ENCODE measurements at regions not wholly inside any gene's neighbourhood (a gene's known extent, or its start where the extent isn't known, plus 50 kb on each side); places are given as distances from the start of the nearest gene placed in this dataset.
"Not testable (repeated sequence)": the region's sequence is repeated elsewhere in the genome, so short reads cannot be mapped to it uniquely, and the experiment has no call there.

DNA sequence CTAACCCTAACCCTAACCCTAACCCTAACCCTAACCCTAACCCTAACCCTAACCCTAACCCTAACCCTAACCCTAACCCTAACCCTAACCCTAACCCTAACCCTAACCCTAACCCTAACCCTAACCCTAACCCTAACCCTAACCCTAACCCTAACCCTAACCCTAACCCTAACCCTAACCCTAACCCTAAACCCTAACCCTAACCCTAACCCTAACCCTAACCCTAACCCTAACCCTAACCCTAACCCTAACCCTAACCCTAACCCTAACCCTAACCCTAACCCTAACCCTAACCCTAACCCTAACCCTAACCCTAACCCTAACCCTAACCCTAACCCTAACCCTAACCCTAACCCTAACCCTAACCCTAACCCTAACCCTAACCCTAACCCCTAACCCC lies 80.6 kb upstream of the PLEKHG4B start:
- H3K27ac Mint-ChIP-seq; ATAC-seq (replicated peaks in 1 of 4); H3K36me3 ChIP-seq (ENCODE audit: control insufficient read depth in 2 of 2, extremely low read depth in 1 of 2, insufficient read depth in 1 of 2, low read length in 1 of 2); H3K9me3 Mint-ChIP-seq; H3K9me3 ChIP-seq; H3K4me1 Mint-ChIP-seq; H3K27me3 ChIP-seq (replicated peaks in 1 of 2; ENCODE audit: control insufficient read depth in 2 of 2, extremely low read depth in 1 of 2, insufficient read depth in 2 of 2, low read length in 1 of 2); H3K4me1 ChIP-seq (ENCODE audit: control insufficient read depth in 1 of 2, extremely low read depth in 1 of 2, insufficient read depth in 2 of 2, low read length in 2 of 2); H3K27me3 Mint-ChIP-seq; POLR2A ChIA-PET; H3K36me3 Mint-ChIP-seq; H3K4me3 Mint-ChIP-seq; CTCF ChIA-PET; H3K27ac ChIP-seq (ENCODE audit: low read length); H3K4me3 ChIP-seq (ENCODE audit: control insufficient read depth in 1 of 2, extremely low read depth in 1 of 2, low read length in 1 of 2): not testable (repeated sequence)
- peak in 1 of 35 experiments; percentile 39 for DNase-seq

DNA sequence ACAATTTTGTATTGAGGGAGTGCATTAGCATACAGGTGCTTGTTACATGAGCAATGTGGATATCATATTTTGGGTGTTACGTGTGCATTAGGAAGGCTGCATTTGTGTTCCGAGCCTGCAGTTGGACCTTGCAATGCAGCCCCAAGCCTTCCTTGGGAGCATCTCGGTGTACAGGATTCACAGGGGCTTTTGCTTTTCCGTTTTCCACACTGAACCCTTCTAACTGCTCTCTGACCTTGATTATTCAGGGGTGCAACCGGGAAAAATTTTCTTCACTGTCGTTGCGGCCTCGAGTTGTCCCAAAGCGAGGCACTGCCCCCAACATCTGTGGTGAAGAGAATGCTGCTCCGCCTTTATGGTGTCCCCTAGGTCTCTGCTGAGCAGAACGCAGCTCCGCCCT lies 80.1 kb upstream of the PLEKHG4B start:
- WGBS (ENCODE audit: insufficient coverage), result 80% methylated on average over 8 of the region's 12 CpGs
- Histone ChIP-seq H3K4me3 (ENCODE audit: control insufficient read depth in 1 of 2, extremely low read depth in 1 of 2, low read length in 1 of 2) (no peak overlapping the region), H3K36me3 (ENCODE audit: control insufficient read depth in 2 of 2, extremely low read depth in 1 of 2, insufficient read depth in 1 of 2, low read length in 1 of 2) (no peaks in the 10 kb centered on the region), H3K4me1 (ENCODE audit: control insufficient read depth in 1 of 2, extremely low read depth in 1 of 2, insufficient read depth in 2 of 2, low read length in 2 of 2) (no peaks in the 10 kb centered on the region), H3K27ac (ENCODE audit: low read length) (no peak overlapping the region), H3K27me3 (replicated peaks in 1 of 2; ENCODE audit: control insufficient read depth in 2 of 2, extremely low read depth in 1 of 2, insufficient read depth in 2 of 2, low read length in 1 of 2) (peaks cover 0 to 4% of the 10 kb centered on the region in 2 experiments), H3K9me3 (no peaks in the 10 kb centered on the region)
- H3K4me3 Mint-ChIP-seq, result no peak overlapping the region
- ATAC-seq (replicated peaks in 1 of 4) (no peak), DNase-seq (peak in 1 of 35 experiments; percentile 10)
- H3K27ac Mint-ChIP-seq, result no peak overlapping the region
- H3K9me3 Mint-ChIP-seq, result no peaks in the 10 kb centered on the region
- POLR2A ChIA-PET, result no interaction called here
- peaks cover 5% of the 10 kb centered on the region in 2 donors for H3K27me3 Mint-ChIP-seq
- H3K4me1 Mint-ChIP-seq, result no peaks in the 10 kb centered on the region
- no peaks in the 10 kb centered on the region for H3K36me3 Mint-ChIP-seq
- CTCF ChIA-PET, result no interaction called here

DNA sequence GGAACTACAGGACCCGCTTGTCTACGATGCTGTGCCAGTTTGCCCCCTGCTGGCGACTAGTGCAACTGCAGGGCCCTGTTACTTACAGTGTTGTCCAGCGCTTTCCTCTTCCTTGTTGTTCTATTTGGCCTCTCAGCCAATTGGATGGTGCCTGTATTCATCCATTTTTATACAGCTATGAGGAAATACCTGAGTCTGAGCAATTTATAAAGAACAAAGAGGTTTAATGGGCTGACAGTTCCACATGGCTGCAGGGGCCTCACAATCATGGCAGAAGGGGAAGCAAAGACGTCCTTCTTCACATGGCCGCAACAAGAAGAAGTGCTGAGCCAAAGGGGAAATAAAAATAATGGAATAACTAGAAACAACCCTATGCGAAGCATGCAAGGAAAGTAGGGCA lies 78.7 kb upstream of the PLEKHG4B start:
- Mint-ChIP-seq H3K4me3 (no peak overlapping the region), H3K4me1 (no peaks in the 10 kb centered on the region), H3K36me3 (no peaks in the 10 kb centered on the region), H3K9me3 (no peaks in the 10 kb centered on the region), H3K27me3 (peaks cover 5 to 10% of the 10 kb centered on the region in 2 donors), H3K27ac (no peak overlapping the region)
- POLR2A ChIA-PET, result no interaction called here
- CTCF ChIA-PET, result no interaction called here
- H3K4me1 ChIP-seq (ENCODE audit: control insufficient read depth in 1 of 2, extremely low read depth in 1 of 2, insufficient read depth in 2 of 2, low read length in 2 of 2), result no peaks in the 10 kb centered on the region
- H3K27ac ChIP-seq (ENCODE audit: low read length), result no peak overlapping the region
- H3K4me3 ChIP-seq (ENCODE audit: control insufficient read depth in 1 of 2, extremely low read depth in 1 of 2, low read length in 1 of 2), result no peak overlapping the region
- H3K9me3 ChIP-seq, result no peaks in the 10 kb centered on the region
- H3K27me3 ChIP-seq (replicated peaks in 1 of 2; ENCODE audit: control insufficient read depth in 2 of 2, extremely low read depth in 1 of 2, insufficient read depth in 2 of 2, low read length in 1 of 2), result peaks cover 0 to 4% of the 10 kb centered on the region in 2 experiments
- DNase-seq (no peak), ATAC-seq (replicated peaks in 1 of 4) (no peak)
- WGBS (ENCODE audit: insufficient coverage), result 81% methylated on average over 2 of the region's 7 CpGs
- no peaks in the 10 kb centered on the region for H3K36me3 ChIP-seq (ENCODE audit: control insufficient read depth in 2 of 2, extremely low read depth in 1 of 2, insufficient read depth in 1 of 2, low read length in 1 of 2)

DNA sequence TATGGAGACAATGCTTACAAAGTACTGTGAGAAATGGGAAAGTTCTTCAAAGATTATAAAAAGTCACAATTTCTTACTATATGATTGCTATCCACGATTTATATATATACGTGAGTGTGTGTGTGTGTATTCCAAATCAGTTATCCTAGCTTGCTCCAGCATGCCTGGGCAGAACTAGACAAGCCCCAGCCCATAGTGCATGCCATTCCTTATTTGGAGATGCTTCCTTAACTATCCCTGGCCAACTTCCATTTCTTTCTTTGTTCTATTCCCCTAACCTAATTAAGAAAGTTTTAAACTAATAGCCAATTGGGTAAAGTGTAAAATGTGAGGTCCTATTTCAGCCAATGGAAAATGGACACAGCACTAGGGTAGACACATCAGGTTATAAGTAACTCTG lies 77.3 kb upstream of the PLEKHG4B start:
- H3K36me3 Mint-ChIP-seq; H3K9me3 Mint-ChIP-seq; H3K4me3 Mint-ChIP-seq; H3K9me3 ChIP-seq; H3K27me3 ChIP-seq (replicated peaks in 1 of 2; ENCODE audit: control insufficient read depth in 2 of 2, extremely low read depth in 1 of 2, insufficient read depth in 2 of 2, low read length in 1 of 2); H3K36me3 ChIP-seq (ENCODE audit: control insufficient read depth in 2 of 2, extremely low read depth in 1 of 2, insufficient read depth in 1 of 2, low read length in 1 of 2); H3K4me3 ChIP-seq (ENCODE audit: control insufficient read depth in 1 of 2, extremely low read depth in 1 of 2, low read length in 1 of 2); H3K27ac ChIP-seq (ENCODE audit: low read length); H3K27ac Mint-ChIP-seq; DNase-seq; H3K4me1 ChIP-seq (ENCODE audit: control insufficient read depth in 1 of 2, extremely low read depth in 1 of 2, insufficient read depth in 2 of 2, low read length in 2 of 2); ATAC-seq (replicated peaks in 1 of 4); POLR2A ChIA-PET; CTCF ChIA-PET; H3K4me1 Mint-ChIP-seq: not testable (repeated sequence)
- peaks cover 8 to 16% of the 10 kb centered on the region in 2 donors for H3K27me3 Mint-ChIP-seq
- no CpG with 5 or more reads among the region's 2 CpGs for WGBS (ENCODE audit: insufficient coverage)

DNA sequence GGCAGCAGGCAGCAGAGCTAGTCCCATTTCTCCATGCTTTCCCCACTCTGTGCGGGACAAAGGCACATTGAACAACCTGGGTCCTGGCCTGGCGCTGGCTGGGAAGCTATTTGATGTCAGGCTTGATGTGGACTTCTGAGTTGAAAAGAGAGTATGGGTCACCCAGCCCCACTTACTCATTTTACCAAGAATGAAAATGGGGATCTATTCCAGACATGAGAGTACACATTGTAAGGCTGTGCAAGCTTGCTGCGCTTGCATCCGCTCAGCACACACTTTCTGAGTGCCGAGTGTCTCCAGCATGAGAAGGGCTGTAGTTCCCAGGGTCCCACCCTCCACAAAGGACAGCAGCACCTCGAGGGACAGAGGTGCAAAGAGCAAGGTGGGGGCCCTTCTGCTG lies 71.7 kb upstream of the PLEKHG4B start:
- 92% methylated on average over 3 of the region's 6 CpGs for WGBS (ENCODE audit: insufficient coverage)
- peaks cover 0 to 19% of the 10 kb centered on the region in 2 experiments for H3K27me3 ChIP-seq (replicated peaks in 1 of 2; ENCODE audit: control insufficient read depth in 2 of 2, extremely low read depth in 1 of 2, insufficient read depth in 2 of 2, low read length in 1 of 2)
- H3K27ac Mint-ChIP-seq; H3K4me3 Mint-ChIP-seq; ATAC-seq (replicated peaks in 1 of 4); H3K4me1 Mint-ChIP-seq; H3K27ac ChIP-seq (ENCODE audit: low read length); H3K4me1 ChIP-seq (ENCODE audit: control insufficient read depth in 1 of 2, extremely low read depth in 1 of 2, insufficient read depth in 2 of 2, low read length in 2 of 2); H3K36me3 ChIP-seq (ENCODE audit: control insufficient read depth in 2 of 2, extremely low read depth in 1 of 2, insufficient read depth in 1 of 2, low read length in 1 of 2); H3K9me3 Mint-ChIP-seq; POLR2A ChIA-PET; H3K9me3 ChIP-seq; H3K4me3 ChIP-seq (ENCODE audit: control insufficient read depth in 1 of 2, extremely low read depth in 1 of 2, low read length in 1 of 2); CTCF ChIA-PET; H3K36me3 Mint-ChIP-seq; DNase-seq: not testable (repeated sequence)
- peaks cover 21 to 46% of the 10 kb centered on the region in 2 donors for H3K27me3 Mint-ChIP-seq

DNA sequence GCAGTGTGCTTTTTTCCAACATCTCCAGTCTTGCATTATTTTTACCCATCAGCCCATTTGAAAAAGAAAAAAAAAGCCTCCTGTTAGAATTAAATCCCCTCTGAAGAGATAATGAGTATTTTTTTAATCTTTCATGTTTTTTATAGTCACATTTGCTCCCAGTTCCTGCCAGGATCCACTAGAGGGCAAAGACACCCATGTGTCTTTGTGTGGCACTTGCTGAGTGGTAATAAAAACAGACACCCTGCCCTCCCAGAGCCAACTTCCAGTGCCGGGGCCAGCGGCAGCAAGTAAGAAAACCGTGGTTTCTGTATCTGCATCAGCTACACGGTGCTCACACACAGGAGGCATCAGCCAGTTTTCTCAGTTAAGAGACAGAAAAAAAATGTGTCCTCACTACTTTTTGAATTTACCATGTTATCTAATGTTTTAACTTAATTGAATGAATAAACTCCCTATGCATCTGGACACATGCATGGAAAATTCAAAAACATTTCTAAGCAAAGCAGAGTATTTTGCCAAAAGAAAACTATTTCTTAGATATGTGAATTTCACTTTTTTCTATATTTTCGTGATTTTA lies 70.2 kb upstream of the PLEKHG4B start:
- no peak overlapping the region for H3K4me3 Mint-ChIP-seq

DNA sequence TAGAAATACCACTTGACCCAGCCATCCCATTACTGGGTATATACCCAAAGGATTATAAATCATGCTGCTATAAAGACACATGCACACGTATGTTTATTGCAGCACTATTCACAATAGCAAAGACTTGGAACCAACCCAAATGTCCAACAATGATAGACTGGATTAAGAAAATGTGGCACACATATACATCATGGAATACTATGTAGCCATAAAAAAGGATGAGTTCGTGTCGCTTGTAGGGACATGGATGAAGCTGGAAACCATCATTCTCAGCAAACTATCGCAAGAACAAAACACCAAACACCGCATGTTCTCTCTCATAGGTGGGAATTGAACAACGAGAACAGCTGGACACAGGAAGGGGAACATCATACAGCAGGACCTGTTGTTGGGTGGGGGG lies 68.1 kb upstream of the PLEKHG4B start:
- not testable (repeated sequence) for ATAC-seq (replicated peaks in 1 of 4); H3K4me3 Mint-ChIP-seq
- peaks cover 16 to 38% of the 10 kb centered on the region in 2 donors for H3K27me3 Mint-ChIP-seq

More for the DNA sequence above, 70.2 kb upstream of the PLEKHG4B start:
- no CpG with 5 or more reads among the region's 5 CpGs for whole genome bisulfite sequencing (ENCODE audit: insufficient coverage)
- no peaks in the 10 kb centered on the region for H3K4me1 ChIP-seq (ENCODE audit: control insufficient read depth in 1 of 2, extremely low read depth in 1 of 2, insufficient read depth in 2 of 2, low read length in 2 of 2)
- no peak overlapping the region for H3K4me3 ChIP-seq (ENCODE audit: control insufficient read depth in 1 of 2, extremely low read depth in 1 of 2, low read length in 1 of 2)
- Mint-ChIP-seq H3K36me3 (no peaks in the 10 kb centered on the region), H3K27ac (peak overlapping the region in 1 of 2 donors; percentile 23), H3K27me3 (peaks cover 17 to 43% of the 10 kb centered on the region in 2 donors), H3K9me3 (no peaks in the 10 kb centered on the region), H3K4me1 (no peaks in the 10 kb centered on the region)
- CTCF ChIA-PET, result no interaction called here
- no peaks in the 10 kb centered on the region for H3K36me3 ChIP-seq (ENCODE audit: control insufficient read depth in 2 of 2, extremely low read depth in 1 of 2, insufficient read depth in 1 of 2, low read length in 1 of 2)
- no peaks in the 10 kb centered on the region for H3K9me3 ChIP-seq
- DNase-seq (no peak), ATAC-seq (replicated peaks in 1 of 4) (no peak)
- POLR2A ChIA-PET, result no interaction called here
- H3K27ac ChIP-seq (ENCODE audit: low read length), result no peak overlapping the region
- H3K27me3 ChIP-seq (replicated peaks in 1 of 2; ENCODE audit: control insufficient read depth in 2 of 2, extremely low read depth in 1 of 2, insufficient read depth in 2 of 2, low read length in 1 of 2), result peaks cover 0 to 15% of the 10 kb centered on the region in 2 experiments

More for the DNA sequence above, 68.1 kb upstream of the PLEKHG4B start:
- H3K27ac Mint-ChIP-seq; CTCF ChIA-PET; H3K9me3 ChIP-seq; H3K4me3 ChIP-seq (ENCODE audit: control insufficient read depth in 1 of 2, extremely low read depth in 1 of 2, low read length in 1 of 2); H3K4me1 Mint-ChIP-seq; POLR2A ChIA-PET; H3K4me1 ChIP-seq (ENCODE audit: control insufficient read depth in 1 of 2, extremely low read depth in 1 of 2, insufficient read depth in 2 of 2, low read length in 2 of 2); H3K27ac ChIP-seq (ENCODE audit: low read length); DNase-seq; H3K36me3 Mint-ChIP-seq; H3K36me3 ChIP-seq (ENCODE audit: control insufficient read depth in 2 of 2, extremely low read depth in 1 of 2, insufficient read depth in 1 of 2, low read length in 1 of 2): not testable (repeated sequence)
- peaks cover 0 to 15% of the 10 kb centered on the region in 2 experiments for H3K27me3 ChIP-seq (replicated peaks in 1 of 2; ENCODE audit: control insufficient read depth in 2 of 2, extremely low read depth in 1 of 2, insufficient read depth in 2 of 2, low read length in 1 of 2)
- peaks cover 0 to 11% (median 9%) of the 10 kb centered on the region in 3 donors for H3K9me3 Mint-ChIP-seq
- WGBS (ENCODE audit: insufficient coverage), result no CpG with 5 or more reads among the region's 6 CpGs

Data from T-cell (primary cell).